Hippocampal formation (tissue), 2 donors: ENCODE measurements at regions not wholly inside any gene's neighbourhood (a gene's known extent, or its start where the extent isn't known, plus 50 kb on each side); places are given as distances from the start of the nearest gene placed in this dataset.

ENCODE experiments used
- DNase-seq, 2 donors: peaks; one replicate each; lab custom pipeline; 2025; lab: John Stamatoyannopoulos, UW

- DNase-seq: no peak
Observed at GRCh38 chr20:63115651-63116411, 100.1 kb downstream of the YTHDF1 start.

- DNase-seq: no peak
Observed at GRCh38 chr20:63114693-63115311, 101.1 kb downstream of the YTHDF1 start.

GRCh38 chr20:63114006-63114692, 101.8 kb downstream of the YTHDF1 start:
- DNase-seq: no peak

- DNase-seq: no peak
Observed at GRCh38 chr20:63112491-63113219, 103.3 kb downstream of the YTHDF1 start.

GRCh38 chr20:63108247-63108646, 101.5 kb upstream of the BHLHE23 start:
- no peak for DNase-seq

- DNase-seq: no peak
Observed at GRCh38 chr20:63107449-63108200, 100.9 kb upstream of the BHLHE23 start.

GRCh38 chr20:63106765-63107448, 100.1 kb upstream of the BHLHE23 start:
- no peak for DNase-seq

- DNase-seq: no peak
Observed at GRCh38 chr20:63106108-63106764, 99.5 kb upstream of the BHLHE23 start.

GRCh38 chr20:63105211-63106107, 98.7 kb upstream of the BHLHE23 start:
- DNase-seq: no peak

GRCh38 chr20:63104312-63105181, 97.8 kb upstream of the BHLHE23 start:
- no peak for DNase-seq

- no peak for DNase-seq
Observed at GRCh38 chr20:63103402-63104311, 96.9 kb upstream of the BHLHE23 start.

- no peak for DNase-seq
Observed at GRCh38 chr20:63102721-63103375, 96.1 kb upstream of the BHLHE23 start.

- DNase-seq: no peak
Observed at GRCh38 chr20:63101781-63102720, 95.3 kb upstream of the BHLHE23 start.

GRCh38 chr20:63100926-63101699, 94.3 kb upstream of the BHLHE23 start:
- DNase-seq: no peak
